H9 (cell line): ENCODE measurements at regions not wholly inside any gene's neighbourhood (a gene's known extent, or its start where the extent isn't known, plus 50 kb on each side); places are given as distances from the start of the nearest gene placed in this dataset.

Source experiments
- DNase-seq: peaks from one replicate; pipeline ENCODE4 v3.0.0-alpha.2; 2017
- H2AFZ ChIP-seq: one replicate; pipeline ENCODE4 v1.6.1; 2013; ENCODE audit warnings: mild to moderate bottlenecking, low read length, control low read depth, moderate library complexity
- H2AK5ac ChIP-seq: 2 replicates; pipeline ENCODE4 v1.6.1; 2013; ENCODE audit warnings: low read length, control low read depth, mixed read lengths; ENCODE audit not compliant: insufficient read length
- H2BK120ac ChIP-seq: one replicate; pipeline ENCODE4 v1.6.1; 2013; ENCODE audit warnings: low read depth, mild to moderate bottlenecking, low read length, control low read depth, inconsistent platforms; ENCODE audit not compliant: poor library complexity, severe bottlenecking
- H2BK12ac ChIP-seq: 2 replicates; pipeline ENCODE4 v1.6.1; 2013; ENCODE audit warnings: low read length, control low read depth, mixed read lengths, low read depth; ENCODE audit not compliant: insufficient read length
- H2BK15ac ChIP-seq: 2 replicates; pipeline ENCODE4 v1.6.1; 2013; ENCODE audit warnings: low read depth, low read length, control low read depth
- H2BK20ac ChIP-seq: one replicate; pipeline ENCODE4 v1.6.1; 2013; ENCODE audit warnings: low read depth, mild to moderate bottlenecking, low read length, control low read depth, inconsistent platforms; ENCODE audit not compliant: poor library complexity, severe bottlenecking
- H2BK5ac ChIP-seq: 2 replicates; pipeline ENCODE4 v1.6.1; 2013; ENCODE audit warnings: low read length, control low read depth, mixed read lengths; ENCODE audit not compliant: insufficient read length
- H3K14ac ChIP-seq: 2 replicates; pipeline ENCODE4 v1.6.1; 2013; ENCODE audit warnings: low read length, control low read depth; ENCODE audit not compliant: insufficient read depth
- H3K18ac ChIP-seq: 2 replicates; pipeline ENCODE4 v1.6.1; 2013; ENCODE audit warnings: low read depth, mild to moderate bottlenecking, mixed read lengths, low read length, control low read depth; ENCODE audit not compliant: insufficient read length
- H3K23ac ChIP-seq: 2 replicates; pipeline ENCODE4 v1.6.1; 2013; ENCODE audit warnings: low read length, control low read depth, mixed read lengths, low read depth; ENCODE audit not compliant: insufficient read length
- H3K23me2 ChIP-seq: 2 replicates; pipeline ENCODE4 v1.6.1; 2013; ENCODE audit warnings: low read depth, mild to moderate bottlenecking, mixed read lengths, low read length, control low read depth; ENCODE audit not compliant: insufficient read length, poor library complexity, severe bottlenecking
- H3K27ac ChIP-seq: 2 replicates; pipeline ENCODE4 v1.5.1; 2013; ENCODE audit warnings: low read length, control low read depth, mixed read lengths, low read depth; ENCODE audit not compliant: insufficient read length
- H3K27me3 ChIP-seq: 2 replicates; pipeline ENCODE4 v1.6.1; 2013; ENCODE audit warnings: low read length, control low read depth, inconsistent platforms; ENCODE audit not compliant: insufficient read depth
- H3K4ac ChIP-seq: 2 replicates; pipeline ENCODE4 v1.6.1; 2013; ENCODE audit warnings: low read depth, mild to moderate bottlenecking, control low read depth, inconsistent platforms, low read length, moderate library complexity
- H3K4me1 ChIP-seq: 2 replicates; pipeline ENCODE4 v1.6.1; 2013; ENCODE audit warnings: low read length, control low read depth, inconsistent platforms; ENCODE audit not compliant: insufficient read depth
- H3K4me2 ChIP-seq: 2 replicates; pipeline ENCODE4 v1.6.1; 2013; ENCODE audit warnings: low read length, control low read depth, mixed read lengths; ENCODE audit not compliant: insufficient read length, insufficient read depth
- H3K56ac ChIP-seq: 2 replicates; pipeline ENCODE4 v1.6.1; 2013; ENCODE audit warnings: low read depth, mild to moderate bottlenecking, mixed read lengths, low read length, control low read depth; ENCODE audit not compliant: insufficient read length
- H3K79me1 ChIP-seq: 2 replicates; pipeline ENCODE4 v1.6.1; 2013; ENCODE audit warnings: low read depth, mild to moderate bottlenecking, moderate library complexity, low read length, control low read depth, inconsistent platforms; ENCODE audit not compliant: insufficient read depth, poor library complexity, severe bottlenecking
- H3K79me2 ChIP-seq: 2 replicates; pipeline ENCODE4 v1.6.1; 2013; ENCODE audit warnings: low read length, control low read depth, inconsistent platforms; ENCODE audit not compliant: insufficient read depth
- H3K9ac ChIP-seq: 2 replicates; pipeline ENCODE4 v1.6.1; 2013; ENCODE audit warnings: low read length, control low read depth, mixed read lengths; ENCODE audit not compliant: insufficient read length; ENCODE audit errors: extremely low read depth
- H3K9me3 ChIP-seq: one replicate; pipeline ENCODE4 v1.6.1; 2013; ENCODE audit warnings: low read depth, low read length, inconsistent platforms; ENCODE audit not compliant: control insufficient read depth
- H3T11ph ChIP-seq: one replicate; pipeline ENCODE4 v1.6.1; 2013; ENCODE audit warnings: mild to moderate bottlenecking, low read length, control low read depth, inconsistent platforms
- H4K20me1 ChIP-seq: one replicate; pipeline ENCODE4 v1.6.1; 2013; ENCODE audit not compliant: control insufficient read depth, insufficient read length, insufficient read depth
- H4K5ac ChIP-seq: 2 replicates; pipeline ENCODE4 v1.6.1; 2013; ENCODE audit warnings: low read depth, mild to moderate bottlenecking, mixed read lengths, low read length, control low read depth; ENCODE audit not compliant: insufficient read length
- H4K8ac ChIP-seq: replicated peaks from 2 replicates; pipeline ENCODE4 v1.6.1; 2013; ENCODE audit warnings: low read length, control low read depth, mixed read lengths, low read depth; ENCODE audit not compliant: insufficient read length
- H4K91ac ChIP-seq: 2 replicates; pipeline ENCODE4 v1.6.1; 2013; ENCODE audit warnings: low read depth, mild to moderate bottlenecking, moderate library complexity, mixed read lengths, low read length, control low read depth; ENCODE audit not compliant: insufficient read length
- H3K27ac Mint-ChIP-seq, 3 experiments: 2 replicates in 2 of 3; 3 replicates in 1 of 3; pipeline ENCODE4 v1.8.0; 2020 to 2021; ENCODE audit warnings: mixed read lengths in 3 of 3, mild to moderate bottlenecking in 1 of 3, moderate library complexity in 1 of 3
- H3K27me3 Mint-ChIP-seq: 2 replicates; pipeline ENCODE4 v1.8.0; 2021; ENCODE audit warnings: low read depth, mild to moderate bottlenecking, moderate library complexity, mixed read lengths
- H3K36me3 Mint-ChIP-seq, 3 experiments: 2 replicates in 2 of 3; 3 replicates in 1 of 3; pipeline ENCODE4 v1.8.0; 2020 to 2021; ENCODE audit warnings: low read depth in 3 of 3, mixed read lengths in 3 of 3; ENCODE audit not compliant: insufficient read depth in 1 of 3
- H3K4me1 Mint-ChIP-seq, 2 experiments: 2 replicates each; pipeline ENCODE4 v1.8.0; 2020; ENCODE audit warnings: mixed read lengths in 2 of 2
- H3K4me3 Mint-ChIP-seq, 2 experiments: 2 replicates in 1 of 2; 3 replicates in 1 of 2; pipeline ENCODE4 v1.8.0; 2020 to 2021; ENCODE audit warnings: mild to moderate bottlenecking in 2 of 2, mixed read lengths in 2 of 2, moderate library complexity in 1 of 2
- H3K9me3 Mint-ChIP-seq, 2 experiments: 2 replicates in 1 of 2; 3 replicates in 1 of 2; pipeline ENCODE4 v1.8.0; 2020; ENCODE audit warnings: mild to moderate bottlenecking in 2 of 2, mixed read lengths in 2 of 2, moderate library complexity in 1 of 2
- WGBS: extraction: QIAGEN DNeasy Blood & Tissue Kit; methylation state at CpG from one replicate; pipeline ENCODE4 v1.1.7; 2013; ENCODE audit warnings: missing lambda C conversion rate, low lambda C conversion rate, mixed read lengths; ENCODE audit not compliant: insufficient read length; ENCODE audit errors: extremely low coverage; 5-methylcytosine and 5-hydroxymethylcytosine counted together
- TF ChIP-seq, protein P1 (sequence below): fragments of 200-600 bp; sonication (generic); conservative IDR thresholded peaks from 3 replicates; pipeline ENCODE4 v1.8.0; 2021; ENCODE audit warnings: antibody characterized with exemption, mild to moderate bottlenecking

DNA sequence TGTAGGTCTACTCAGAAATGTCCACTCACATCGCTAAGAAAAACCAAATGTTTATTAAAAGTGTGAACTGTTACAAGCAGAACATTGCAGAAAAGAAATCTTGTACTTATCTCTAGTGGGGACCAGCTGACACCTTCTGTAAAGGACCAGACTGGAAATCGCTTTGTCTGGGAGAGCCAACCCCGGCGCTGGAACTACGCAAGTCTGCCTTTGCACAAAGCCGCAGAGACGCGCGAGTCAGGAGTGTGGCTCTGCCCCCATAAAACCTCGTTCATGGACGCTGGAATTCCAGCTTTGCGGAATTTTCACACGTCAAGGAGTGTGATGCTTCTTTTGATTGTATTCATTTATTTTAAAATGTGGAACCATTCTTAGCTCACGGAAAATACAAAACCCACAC is 141.9 kb upstream of the SALL3 start:
- Histone ChIP-seq H3K79me2 (no peaks in the 10 kb centered on the region), H3T11ph (no peak overlapping the region), H3K4me1 (no peaks in the 10 kb centered on the region), H4K8ac (no peak overlapping the region), H3K4me2 (no peak overlapping the region), H2BK120ac (no peak overlapping the region), H4K91ac (no peak overlapping the region), H2AFZ (no peak overlapping the region), H2AK5ac (no peak overlapping the region), H2BK15ac (no peak overlapping the region), H3K23me2 (no peaks in the 10 kb centered on the region), H3K18ac (no peak overlapping the region), H2BK12ac (no peak overlapping the region), H3K79me1 (no peaks in the 10 kb centered on the region), H3K9ac (no peak overlapping the region), H3K23ac (no peak overlapping the region), H3K14ac (no peak overlapping the region), H3K56ac (no peak overlapping the region), H2BK20ac (no peak overlapping the region), H2BK5ac (no peak overlapping the region), H3K4ac (no peak overlapping the region), H4K20me1 (no peaks in the 10 kb centered on the region), H3K9me3 (no peaks in the 10 kb centered on the region), H4K5ac (no peak overlapping the region), H3K27me3 (no peaks in the 10 kb centered on the region), H3K27ac (no peak overlapping the region)
- Mint-ChIP-seq H3K27ac (no peak overlapping the region), H3K36me3 (no peaks in the 10 kb centered on the region), H3K4me1 (no peaks in the 10 kb centered on the region), H3K9me3 (no peaks in the 10 kb centered on the region; a peak in 2 of 5 replicates), H3K27me3 (peaks cover 3% of the 10 kb centered on the region), H3K4me3 (no peak overlapping the region)
- TF ChIP-seq, protein P1, sequence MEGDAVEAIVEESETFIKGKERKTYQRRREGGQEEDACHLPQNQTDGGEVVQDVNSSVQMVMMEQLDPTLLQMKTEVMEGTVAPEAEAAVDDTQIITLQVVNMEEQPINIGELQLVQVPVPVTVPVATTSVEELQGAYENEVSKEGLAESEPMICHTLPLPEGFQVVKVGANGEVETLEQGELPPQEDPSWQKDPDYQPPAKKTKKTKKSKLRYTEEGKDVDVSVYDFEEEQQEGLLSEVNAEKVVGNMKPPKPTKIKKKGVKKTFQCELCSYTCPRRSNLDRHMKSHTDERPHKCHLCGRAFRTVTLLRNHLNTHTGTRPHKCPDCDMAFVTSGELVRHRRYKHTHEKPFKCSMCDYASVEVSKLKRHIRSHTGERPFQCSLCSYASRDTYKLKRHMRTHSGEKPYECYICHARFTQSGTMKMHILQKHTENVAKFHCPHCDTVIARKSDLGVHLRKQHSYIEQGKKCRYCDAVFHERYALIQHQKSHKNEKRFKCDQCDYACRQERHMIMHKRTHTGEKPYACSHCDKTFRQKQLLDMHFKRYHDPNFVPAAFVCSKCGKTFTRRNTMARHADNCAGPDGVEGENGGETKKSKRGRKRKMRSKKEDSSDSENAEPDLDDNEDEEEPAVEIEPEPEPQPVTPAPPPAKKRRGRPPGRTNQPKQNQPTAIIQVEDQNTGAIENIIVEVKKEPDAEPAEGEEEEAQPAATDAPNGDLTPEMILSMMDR = no peak
- no CpG with 5 or more reads among the region's 14 CpGs for WGBS
- DNase-seq = no peak
